MM.1S (cell line): ENCODE measurements at regions not wholly inside any gene's neighbourhood (a gene's known extent, or its start where the extent isn't known, plus 50 kb on each side); places are given as distances from the start of the nearest gene placed in this dataset.

Experiments used
- DNase-seq: peaks from one replicate; pipeline ENCODE4 v3.0.0-alpha.2; 2015
- H2AFZ ChIP-seq: fragments of 300-600 bp; sonication (generic); 2 replicates; pipeline ENCODE4 v1.6.0; 2016; ENCODE audit warnings: antibody characterized with exemption, low read length
- H3F3A ChIP-seq: fragments of 300-600 bp; sonication (generic); 2 replicates; pipeline ENCODE4 v1.6.1; 2016; ENCODE audit warnings: mild to moderate bottlenecking, antibody characterized with exemption, low read length, moderate library complexity, mixed read lengths; ENCODE audit not compliant: insufficient read depth
- H3K27ac ChIP-seq: fragments of 300-600 bp; sonication (generic); 2 replicates; pipeline ENCODE4 v1.5.1; 2016; ENCODE audit warnings: mild to moderate bottlenecking, low read length
- H3K27me3 ChIP-seq: fragments of 300-600 bp; sonication (generic); replicated peaks from 2 replicates; pipeline ENCODE4 v1.6.0; 2016; ENCODE audit warnings: low read length; ENCODE audit not compliant: insufficient read depth
- H3K36me3 ChIP-seq: fragments of 300-600 bp; sonication (generic); replicated peaks from 2 replicates; pipeline ENCODE4 v1.6.1; 2016; ENCODE audit warnings: mild to moderate bottlenecking, low read length, mixed read lengths; ENCODE audit not compliant: insufficient read depth
- H3K4me1 ChIP-seq: fragments of 300-600 bp; sonication (generic); 2 replicates; pipeline ENCODE4 v1.6.1; 2016; ENCODE audit warnings: low read length, mixed read lengths
- H3K4me2 ChIP-seq: fragments of 300-600 bp; sonication (generic); 2 replicates; pipeline ENCODE4 v1.6.0; 2016; ENCODE audit warnings: low read depth, low read length
- H3K4me3 ChIP-seq: fragments of 300-600 bp; sonication (generic); 2 replicates; pipeline ENCODE4 v1.5.1; 2016; ENCODE audit warnings: low read length, mixed read lengths
- H3K79me2 ChIP-seq: fragments of 300-600 bp; sonication (generic); 2 replicates; pipeline ENCODE4 v1.6.1; 2016; ENCODE audit warnings: mixed run types, low read length, mixed read lengths
- H3K9ac ChIP-seq: fragments of 300-600 bp; sonication (generic); 2 replicates; pipeline ENCODE4 v1.6.1; 2016; ENCODE audit warnings: low read length, mixed read lengths
- H3K9me2 ChIP-seq: fragments of 300-600 bp; sonication (generic); replicated peaks from 2 replicates; pipeline ENCODE4 v1.6.1; 2016; ENCODE audit warnings: mild to moderate bottlenecking, low read length, mixed read lengths; ENCODE audit not compliant: insufficient read depth
- H3K9me3 ChIP-seq: fragments of 300-600 bp; sonication (generic); replicated peaks from 2 replicates; pipeline ENCODE4 v1.6.1; 2016; ENCODE audit warnings: mild to moderate bottlenecking, low read length, mixed read lengths; ENCODE audit not compliant: insufficient read depth
- H4K20me1 ChIP-seq: fragments of 300-600 bp; sonication (generic); 2 replicates; pipeline ENCODE4 v1.6.1; 2016; ENCODE audit warnings: mild to moderate bottlenecking, low read length, moderate library complexity, mixed read lengths; ENCODE audit not compliant: insufficient read depth
- CTCF ChIP-seq: fragments of 300-600 bp; sonication (generic); IDR thresholded peaks from 2 replicates; pipeline ENCODE4 v1.5.1; 2016; ENCODE audit warnings: antibody characterized with exemption, low read length, mixed read lengths
- EZH2 ChIP-seq: fragments of 300-600 bp; sonication (generic); optimal IDR thresholded peaks from 2 replicates; pipeline ENCODE3; 2017; ENCODE audit warnings: low read depth, mild to moderate bottlenecking, antibody characterized with exemption, low read length, mixed read lengths
- EZH2phosphoT487 ChIP-seq: fragments of 300-600 bp; sonication (generic); IDR thresholded peaks from 2 replicates; pipeline ENCODE4 v1.6.1; 2018; ENCODE audit warnings: antibody characterized with exemption, low read length

GRCh38 chr2:19187323-19188020 is 171.0 kb downstream of the OSR1 start:
- Histone ChIP-seq H3F3A (no peaks in the 10 kb centered on the region), H3K36me3 (no peaks in the 10 kb centered on the region), H3K79me2 (no peaks in the 10 kb centered on the region), H3K4me2 (no peak overlapping the region), H4K20me1 (no peaks in the 10 kb centered on the region), H3K4me3 (no peak overlapping the region), H3K9ac (no peak overlapping the region), H3K4me1 (no peaks in the 10 kb centered on the region), H3K27me3 (no peaks in the 10 kb centered on the region), H3K9me3 (no peaks in the 10 kb centered on the region), H3K9me2 (no peaks in the 10 kb centered on the region), H3K27ac (no peak overlapping the region), H2AFZ (no peak overlapping the region)
- TF ChIP-seq EZH2phosphoT487 (no peak), EZH2 (no peak), CTCF (no peak)
- DNase-seq: no peak

- Histone ChIP-seq H3K27me3 (no peaks in the 10 kb centered on the region), H2AFZ (no peak overlapping the region), H3K9me2 (no peaks in the 10 kb centered on the region), H3K9me3 (no peaks in the 10 kb centered on the region), H3K9ac (no peak overlapping the region), H4K20me1 (no peaks in the 10 kb centered on the region), H3K79me2 (no peaks in the 10 kb centered on the region), H3K4me1 (no peaks in the 10 kb centered on the region), H3K4me3 (no peak overlapping the region), H3F3A (no peaks in the 10 kb centered on the region), H3K36me3 (no peaks in the 10 kb centered on the region), H3K4me2 (no peak overlapping the region), H3K27ac (no peak overlapping the region)
- DNase-seq: no peak
- TF ChIP-seq EZH2phosphoT487 (no peak), CTCF (no peak), EZH2 (no peak)
Observed at GRCh38 chr2:19185086-19185485, 173.3 kb downstream of the OSR1 start.

- Histone ChIP-seq H3K4me1 (no peaks in the 10 kb centered on the region), H3K27ac (no peak overlapping the region), H3K27me3 (no peaks in the 10 kb centered on the region), H3K9me3 (no peaks in the 10 kb centered on the region), H3K36me3 (no peaks in the 10 kb centered on the region), H2AFZ (no peak overlapping the region), H3K4me2 (no peak overlapping the region), H4K20me1 (no peaks in the 10 kb centered on the region), H3F3A (no peaks in the 10 kb centered on the region), H3K4me3 (no peak overlapping the region), H3K9ac (no peak overlapping the region), H3K79me2 (no peaks in the 10 kb centered on the region), H3K9me2 (no peaks in the 10 kb centered on the region)
- DNase-seq: no peak
- TF ChIP-seq CTCF (no peak), EZH2phosphoT487 (no peak), EZH2 (no peak)
Observed at GRCh38 chr2:19178175-19178574, 180.2 kb downstream of the OSR1 start.
